ENCODE measurements at regions not wholly inside any gene's neighbourhood (a gene's known extent, or its start where the extent isn't known, plus 50 kb on each side); places are given as distances from the start of the nearest gene placed in this dataset.
"Not testable (repeated sequence)": the region's sequence is repeated elsewhere in the genome, so short reads cannot be mapped to it uniquely, and the experiment has no call there.

- no peaks in the 10 kb centered on the region for H3K36me3 Mint-ChIP-seq (ENCODE audit: low read depth)
- ATAC-seq (no peak), DNase-seq (no peak)
- intact Hi-C loops (cut with DNase I, micrococcal nuclease), result no loop called here
- CTCF ChIA-PET, result interaction anchor here (1.4 kb wide), 1 partner anchor 65 kb away, joined by 3 read pairs; no protein-coding TSS in a partner anchor
- H3K27me3 Mint-ChIP-seq, result no peaks in the 10 kb centered on the region
- H3K27ac Mint-ChIP-seq, result no peak overlapping the region
- no peaks in the 10 kb centered on the region for H3K9me3 Mint-ChIP-seq (ENCODE audit: low read depth)
- peaks cover 12% of the 10 kb centered on the region for H3K4me1 Mint-ChIP-seq
- H3K4me3 Mint-ChIP-seq, result no peak overlapping the region
- POLR2A ChIA-PET, result no interaction called here
Measured at GRCh38 chr5:44943647-44944046, 134.9 kb downstream of the MRPS30 start.

- ChIA-PET POLR2A (no interaction called here), CTCF (no interaction called here)
- H3K9me3 Mint-ChIP-seq (ENCODE audit: low read depth), result no peaks in the 10 kb centered on the region
- H3K27me3 Mint-ChIP-seq, result no peaks in the 10 kb centered on the region
- H3K4me1 Mint-ChIP-seq, result peaks cover 12% of the 10 kb centered on the region
- no peak for ATAC-seq
- DNase-seq, result no peak
- no peaks in the 10 kb centered on the region for H3K36me3 Mint-ChIP-seq (ENCODE audit: low read depth)
- H3K27ac Mint-ChIP-seq, result no peak overlapping the region
- intact Hi-C loops (cut with DNase I, micrococcal nuclease), result no loop called here
- no peak overlapping the region for H3K4me3 Mint-ChIP-seq
Measured at GRCh38 chr5:44945743-44946142, 137.0 kb downstream of the MRPS30 start.

GRCh38 chr5:44949687-44950086, 140.9 kb downstream of the MRPS30 start:
- ChIA-PET POLR2A (interaction anchor here (0.6 kb wide), 1 partner anchor 75 kb away, joined by 3 read pairs; no protein-coding TSS in a partner anchor), CTCF (interaction anchor here (0.6 kb wide), 1 partner anchor 766 kb away, joined by 3 read pairs; no protein-coding TSS in a partner anchor)
- H3K4me1 Mint-ChIP-seq, result peaks cover 9% of the 10 kb centered on the region
- H3K9me3 Mint-ChIP-seq (ENCODE audit: low read depth), result no peaks in the 10 kb centered on the region
- H3K4me3 Mint-ChIP-seq, result no peak overlapping the region
- intact Hi-C loops (cut with DNase I, micrococcal nuclease), result no loop called here
- H3K27ac Mint-ChIP-seq, result no peak overlapping the region
- no peaks in the 10 kb centered on the region for H3K36me3 Mint-ChIP-seq (ENCODE audit: low read depth)
- ATAC-seq (no peak), DNase-seq (no peak)
- no peaks in the 10 kb centered on the region for H3K27me3 Mint-ChIP-seq

DNA sequence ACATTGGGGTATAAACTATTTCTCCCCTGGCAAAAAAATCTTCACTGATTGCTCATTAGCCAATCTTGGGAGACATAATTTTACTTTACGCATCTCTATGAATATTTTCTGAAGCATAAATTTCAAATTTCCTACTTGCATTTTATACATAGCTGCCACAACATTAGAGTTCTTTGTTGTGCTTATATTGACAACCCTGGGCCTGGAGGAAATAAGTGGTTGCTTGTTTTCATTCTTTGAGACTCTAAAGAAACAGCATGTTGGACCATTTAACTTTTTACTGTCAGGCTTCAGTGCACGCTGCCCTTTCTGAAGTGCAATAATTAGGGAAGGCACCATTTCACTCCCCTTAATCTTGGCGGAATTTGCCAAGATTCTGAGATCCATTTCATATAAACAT, 142.6 kb downstream of the MRPS30 start:
- intact Hi-C loops (cut with DNase I, micrococcal nuclease), result no loop called here
- CTCF ChIA-PET, result interaction anchor here (0.6 to 0.9 kb wide), 2 partner anchors 9 to 44 kb away, joined by 3 read pairs; no protein-coding TSS in a partner anchor
- no peaks in the 10 kb centered on the region for H3K4me1 Mint-ChIP-seq

GRCh38 chr5:44952376-44952775, 143.6 kb downstream of the MRPS30 start:
- H3K27me3 Mint-ChIP-seq, result no peaks in the 10 kb centered on the region
- no peak overlapping the region for H3K4me3 Mint-ChIP-seq
- no peak for ATAC-seq
- no peaks in the 10 kb centered on the region for H3K9me3 Mint-ChIP-seq (ENCODE audit: low read depth)
- POLR2A ChIA-PET, result no interaction called here
- H3K36me3 Mint-ChIP-seq (ENCODE audit: low read depth), result no peaks in the 10 kb centered on the region
- DNase-seq, result peak; percentile 6
- CTCF ChIA-PET, result interaction anchor here (0.6 to 2.4 kb wide), 3 partner anchors 8 to 90 kb away, joined by 3 to 7 read pairs (median 3); no protein-coding TSS in a partner anchor
- H3K27ac Mint-ChIP-seq, result no peak overlapping the region
- H3K4me1 Mint-ChIP-seq, result peaks cover 2% of the 10 kb centered on the region
- intact Hi-C loops (cut with DNase I, micrococcal nuclease), result no loop called here

More for the DNA sequence above, 142.6 kb downstream of the MRPS30 start:
- no peak for ATAC-seq
- POLR2A ChIA-PET, result interaction anchor here (0.7 kb wide), 1 partner anchor 521 kb away, joined by 3 read pairs; no protein-coding TSS in a partner anchor
- no peaks in the 10 kb centered on the region for H3K36me3 Mint-ChIP-seq (ENCODE audit: low read depth)
- H3K27ac Mint-ChIP-seq, result no peak overlapping the region
- no peak for DNase-seq
- H3K9me3 Mint-ChIP-seq (ENCODE audit: low read depth), result no peaks in the 10 kb centered on the region
- H3K4me3 Mint-ChIP-seq, result no peak overlapping the region
- no peaks in the 10 kb centered on the region for H3K27me3 Mint-ChIP-seq

DNA sequence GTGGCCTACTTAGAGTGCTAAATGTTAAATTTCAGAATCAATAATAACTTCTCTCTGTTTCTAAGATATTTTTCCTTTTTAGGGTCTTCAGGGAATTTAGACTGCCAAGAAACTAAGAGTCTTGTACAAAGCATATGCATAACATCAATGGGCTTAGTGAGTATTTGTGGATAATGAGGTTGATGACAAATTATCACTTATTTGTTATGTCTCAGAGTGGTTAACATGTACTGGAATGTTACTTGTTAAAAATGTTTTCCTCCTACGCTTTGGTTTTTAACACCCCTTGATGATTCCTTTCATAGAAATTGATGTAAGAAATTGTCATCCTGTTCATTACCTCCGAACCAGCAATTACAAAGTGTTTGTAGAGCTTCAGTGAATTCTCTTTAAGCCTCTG, 144.3 kb downstream of the MRPS30 start:
- H3K27ac Mint-ChIP-seq, result no peak overlapping the region
- intact Hi-C loops (cut with DNase I, micrococcal nuclease), result no loop called here
- POLR2A ChIA-PET, result no interaction called here
- H3K27me3 Mint-ChIP-seq, result no peaks in the 10 kb centered on the region
- H3K9me3 Mint-ChIP-seq (ENCODE audit: low read depth), result no peaks in the 10 kb centered on the region
- H3K36me3 Mint-ChIP-seq (ENCODE audit: low read depth), result no peaks in the 10 kb centered on the region
- H3K4me3 Mint-ChIP-seq, result no peak overlapping the region
- peaks cover 2% of the 10 kb centered on the region for H3K4me1 Mint-ChIP-seq
- DNase-seq (no peak), ATAC-seq (no peak)
- CTCF ChIA-PET, result interaction anchor here (0.6 to 2.4 kb wide), 3 partner anchors 33 to 91 kb away, joined by 3 to 7 read pairs (median 3); no protein-coding TSS in a partner anchor

GRCh38 chr5:44958943-44959454, 150.3 kb downstream of the MRPS30 start:
- H3K27me3 Mint-ChIP-seq; ATAC-seq; H3K4me1 Mint-ChIP-seq; H3K9me3 Mint-ChIP-seq (ENCODE audit: low read depth); H3K4me3 Mint-ChIP-seq; CTCF ChIA-PET; POLR2A ChIA-PET; intact Hi-C loops (cut with DNase I, micrococcal nuclease); H3K27ac Mint-ChIP-seq; DNase-seq; H3K36me3 Mint-ChIP-seq (ENCODE audit: low read depth): not testable (repeated sequence)

DNA sequence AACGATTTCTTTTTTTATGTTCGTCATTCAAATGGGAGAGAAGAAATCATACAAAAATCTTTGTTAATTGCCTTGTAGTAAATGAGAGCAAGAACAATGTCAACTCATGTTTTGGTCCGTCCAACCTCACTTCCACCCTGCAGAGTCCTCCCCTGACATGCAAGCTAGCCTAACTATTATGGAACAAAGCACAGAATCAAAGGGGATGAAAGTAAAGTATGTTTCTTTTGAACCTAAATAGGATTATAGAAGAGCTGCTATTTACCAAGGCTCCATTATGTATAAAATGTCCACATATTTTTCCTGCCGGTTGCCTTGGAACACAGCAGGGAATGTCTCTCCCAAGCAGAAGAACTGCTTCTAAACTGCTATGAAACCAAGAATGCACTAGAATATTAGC, 161.1 kb downstream of the MRPS30 start:
- CTCF ChIA-PET, result no interaction called here
- Mint-ChIP-seq H3K27ac (no peak overlapping the region), H3K4me3 (no peak overlapping the region), H3K4me1 (no peaks in the 10 kb centered on the region), H3K36me3 (ENCODE audit: low read depth) (no peaks in the 10 kb centered on the region), H3K27me3 (no peaks in the 10 kb centered on the region), H3K9me3 (ENCODE audit: low read depth) (peaks cover 5% of the 10 kb centered on the region)
- ATAC-seq (no peak), DNase-seq (no peak)
- POLR2A ChIA-PET, result no interaction called here
- intact Hi-C loops (cut with DNase I, micrococcal nuclease), result no loop called here

- CTCF ChIA-PET; H3K27ac Mint-ChIP-seq; H3K9me3 Mint-ChIP-seq (ENCODE audit: low read depth); intact Hi-C loops (cut with DNase I, micrococcal nuclease); DNase-seq; H3K36me3 Mint-ChIP-seq (ENCODE audit: low read depth); H3K27me3 Mint-ChIP-seq; POLR2A ChIA-PET; H3K4me3 Mint-ChIP-seq; H3K4me1 Mint-ChIP-seq; ATAC-seq: not testable (repeated sequence)
Measured at GRCh38 chr5:44970963-44971362, 162.2 kb downstream of the MRPS30 start.

- ATAC-seq (no peak), DNase-seq (no peak)
- Mint-ChIP-seq H3K36me3 (ENCODE audit: low read depth) (no peaks in the 10 kb centered on the region), H3K9me3 (ENCODE audit: low read depth) (peaks cover 9% of the 10 kb centered on the region), H3K27ac (no peak overlapping the region), H3K4me3 (no peak overlapping the region), H3K27me3 (no peaks in the 10 kb centered on the region), H3K4me1 (no peaks in the 10 kb centered on the region)
- intact Hi-C loops (cut with DNase I, micrococcal nuclease), result no loop called here
- ChIA-PET CTCF (no interaction called here), POLR2A (no interaction called here)
Measured at GRCh38 chr5:44974813-44975212, 166.1 kb downstream of the MRPS30 start.

DNA sequence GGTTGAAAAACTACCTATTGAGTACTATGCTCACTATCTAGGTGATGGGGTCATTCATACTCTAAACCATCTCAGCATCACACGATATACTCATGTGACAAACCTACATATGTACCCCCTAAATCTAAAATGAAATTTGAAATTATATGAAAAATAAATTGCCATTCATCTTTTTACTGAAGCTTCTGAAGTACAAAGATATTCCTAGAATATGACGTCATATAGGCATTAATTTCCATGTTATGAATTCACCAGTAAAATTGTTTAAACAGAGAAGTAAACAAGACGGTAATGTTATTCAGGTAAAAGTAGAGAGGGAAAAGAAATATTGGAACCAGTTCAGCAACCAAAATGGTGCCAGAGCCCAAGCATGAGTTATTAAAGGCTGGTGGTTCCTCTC, 173.0 kb downstream of the MRPS30 start:
- H3K4me1 Mint-ChIP-seq, result no peaks in the 10 kb centered on the region
- H3K27me3 Mint-ChIP-seq, result no peaks in the 10 kb centered on the region
- ATAC-seq (no peak), DNase-seq (no peak)
- H3K36me3 Mint-ChIP-seq (ENCODE audit: low read depth), result no peaks in the 10 kb centered on the region
- no peak overlapping the region for H3K27ac Mint-ChIP-seq
- POLR2A ChIA-PET, result no interaction called here
- CTCF ChIA-PET, result no interaction called here
- intact Hi-C loops (cut with DNase I, micrococcal nuclease), result no loop called here
- no peak overlapping the region for H3K4me3 Mint-ChIP-seq
- H3K9me3 Mint-ChIP-seq (ENCODE audit: low read depth), result peaks cover 34% of the 10 kb centered on the region

DNA sequence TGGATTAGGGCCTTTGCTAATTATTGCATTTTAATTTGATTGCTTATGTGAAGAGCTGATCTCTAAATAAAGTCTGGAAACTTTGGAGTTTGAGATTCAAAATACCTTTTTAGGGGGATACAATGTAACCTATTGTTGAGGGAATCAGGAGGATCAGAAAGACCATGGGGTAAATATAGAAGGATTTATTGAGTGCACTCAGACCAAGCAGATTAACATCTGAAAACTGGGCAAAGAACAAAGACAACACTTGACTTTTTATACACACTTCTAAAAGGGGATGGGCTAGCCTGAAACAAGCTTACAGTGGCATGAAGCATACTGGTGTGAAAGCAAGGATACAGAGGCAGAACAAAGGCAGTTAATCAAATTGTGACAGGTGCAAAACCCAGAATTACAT, 174.3 kb downstream of the MRPS30 start:
- CTCF ChIA-PET, result no interaction called here
- H3K36me3 Mint-ChIP-seq (ENCODE audit: low read depth), result no peaks in the 10 kb centered on the region
- intact Hi-C loops (cut with DNase I, micrococcal nuclease), result no loop called here

More for the DNA sequence above, 174.3 kb downstream of the MRPS30 start:
- no peaks in the 10 kb centered on the region for H3K27me3 Mint-ChIP-seq
- H3K4me3 Mint-ChIP-seq, result no peak overlapping the region
- H3K4me1 Mint-ChIP-seq, result no peaks in the 10 kb centered on the region
- DNase-seq (no peak), ATAC-seq (no peak)
- POLR2A ChIA-PET, result no interaction called here
- peaks cover 30% of the 10 kb centered on the region for H3K9me3 Mint-ChIP-seq (ENCODE audit: low read depth)
- no peak overlapping the region for H3K27ac Mint-ChIP-seq
